ENCODE measurements at regions not wholly inside any gene's neighbourhood (a gene's known extent, or its start where the extent isn't known, plus 50 kb on each side); places are given as distances from the start of the nearest gene placed in this dataset.

DNA sequence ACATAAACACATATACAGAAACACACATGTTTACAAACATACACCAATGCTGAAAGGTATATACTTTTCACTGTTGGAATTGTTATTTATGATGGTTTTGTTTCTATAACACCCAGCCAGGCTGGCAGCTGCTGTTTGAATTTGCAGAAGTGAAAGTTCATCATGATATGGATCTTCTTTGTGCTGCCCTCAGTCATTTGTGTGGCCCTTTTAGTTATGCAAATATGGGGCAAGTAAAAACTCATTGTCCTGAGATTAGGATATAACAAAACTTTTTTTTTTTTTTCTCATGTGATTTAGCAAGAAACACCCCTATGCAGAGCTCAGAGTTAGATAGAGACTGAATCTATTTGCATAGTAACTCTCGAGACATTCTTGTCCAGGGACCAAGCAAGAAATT lies 714.1 kb downstream of the KCNJ3 start:
- peaks cover 14% of the 10 kb centered on the region; the same call in 1 of the 2 replicates for H3K4me1 ChIP-seq (ENCODE audit: insufficient read depth)
- no peak overlapping the region for H3K27ac ChIP-seq (ENCODE audit: low read depth)
- H3K9me2 ChIP-seq (ENCODE audit: insufficient read depth): no peaks in the 10 kb centered on the region
- no peak overlapping the region for H2AFZ ChIP-seq
- Mint-ChIP-seq H3K9me3 (peaks cover 17% of the 10 kb centered on the region), H3K4me1 (peaks cover 11% of the 10 kb centered on the region), H3K27me3 (ENCODE audit: insufficient read depth, low read depth, poor library complexity) (peaks cover 6% of the 10 kb centered on the region), H3K27ac (no peak overlapping the region), H3K36me3 (ENCODE audit: low read depth) (peaks cover 17% of the 10 kb centered on the region; the same call in 2 of the 3 replicates), H3K4me3 (no peak overlapping the region)
- no peaks in the 10 kb centered on the region for H4K20me1 ChIP-seq (replicated peaks; ENCODE audit: insufficient read depth)
- H3K79me2 ChIP-seq (replicated peaks; ENCODE audit: insufficient read depth): no peaks in the 10 kb centered on the region
- H3K27me3 ChIP-seq (ENCODE audit: insufficient read depth): peaks cover 8% of the 10 kb centered on the region
- ATAC-seq (no peak; the same call in 1 of the 3 replicates), DNase-seq (ENCODE audit: low spot score) (peak; percentile 16)
- no peaks in the 10 kb centered on the region; the same call in 1 of the 2 replicates for H3F3A ChIP-seq (replicated peaks; ENCODE audit: low read depth)
- no peak overlapping the region for H3K4me3 ChIP-seq
- TF ChIP-seq EZH2phosphoT487 (IDR thresholded peaks at IDR 0.05; ENCODE audit: unreplicated experiment) (no peak), ETS1 (IDR thresholded peaks at IDR 0.05) (no peak), JUNB (IDR thresholded peaks at IDR 0.05; ENCODE audit: unreplicated experiment) (no peak), CREB1 (CRISPR knock-in tag; IDR thresholded peaks at IDR 0.05; ENCODE audit: low read depth) (no peak), ZNF331 (CRISPR knock-in tag; IDR thresholded peaks at IDR 0.05; ENCODE audit: low read depth) (no peak), NANOG (IDR thresholded peaks at IDR 0.05; ENCODE audit: borderline replicate concordance) (no peak), EZH2 (IDR thresholded peaks at IDR 0.05; ENCODE audit: low read depth, unreplicated experiment) (no peak), REST (IDR thresholded peaks at IDR 0.05; ENCODE audit: unreplicated experiment) (no peak), ZNF114 (CRISPR knock-in tag; IDR thresholded peaks at IDR 0.05) (no peak), POLR2AphosphoS5 (IDR thresholded peaks at IDR 0.05; ENCODE audit: low read depth) (no peak), STAT1 (IDR thresholded peaks at IDR 0.05; ENCODE audit: unreplicated experiment) (no peak)
- TF ChIP-seq, protein P1, sequence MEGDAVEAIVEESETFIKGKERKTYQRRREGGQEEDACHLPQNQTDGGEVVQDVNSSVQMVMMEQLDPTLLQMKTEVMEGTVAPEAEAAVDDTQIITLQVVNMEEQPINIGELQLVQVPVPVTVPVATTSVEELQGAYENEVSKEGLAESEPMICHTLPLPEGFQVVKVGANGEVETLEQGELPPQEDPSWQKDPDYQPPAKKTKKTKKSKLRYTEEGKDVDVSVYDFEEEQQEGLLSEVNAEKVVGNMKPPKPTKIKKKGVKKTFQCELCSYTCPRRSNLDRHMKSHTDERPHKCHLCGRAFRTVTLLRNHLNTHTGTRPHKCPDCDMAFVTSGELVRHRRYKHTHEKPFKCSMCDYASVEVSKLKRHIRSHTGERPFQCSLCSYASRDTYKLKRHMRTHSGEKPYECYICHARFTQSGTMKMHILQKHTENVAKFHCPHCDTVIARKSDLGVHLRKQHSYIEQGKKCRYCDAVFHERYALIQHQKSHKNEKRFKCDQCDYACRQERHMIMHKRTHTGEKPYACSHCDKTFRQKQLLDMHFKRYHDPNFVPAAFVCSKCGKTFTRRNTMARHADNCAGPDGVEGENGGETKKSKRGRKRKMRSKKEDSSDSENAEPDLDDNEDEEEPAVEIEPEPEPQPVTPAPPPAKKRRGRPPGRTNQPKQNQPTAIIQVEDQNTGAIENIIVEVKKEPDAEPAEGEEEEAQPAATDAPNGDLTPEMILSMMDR (conservative IDR thresholded peaks at IDR 0.05; ENCODE audit: low read depth in 2 of 2): no peak
- TF ChIP-seq, protein P2, sequence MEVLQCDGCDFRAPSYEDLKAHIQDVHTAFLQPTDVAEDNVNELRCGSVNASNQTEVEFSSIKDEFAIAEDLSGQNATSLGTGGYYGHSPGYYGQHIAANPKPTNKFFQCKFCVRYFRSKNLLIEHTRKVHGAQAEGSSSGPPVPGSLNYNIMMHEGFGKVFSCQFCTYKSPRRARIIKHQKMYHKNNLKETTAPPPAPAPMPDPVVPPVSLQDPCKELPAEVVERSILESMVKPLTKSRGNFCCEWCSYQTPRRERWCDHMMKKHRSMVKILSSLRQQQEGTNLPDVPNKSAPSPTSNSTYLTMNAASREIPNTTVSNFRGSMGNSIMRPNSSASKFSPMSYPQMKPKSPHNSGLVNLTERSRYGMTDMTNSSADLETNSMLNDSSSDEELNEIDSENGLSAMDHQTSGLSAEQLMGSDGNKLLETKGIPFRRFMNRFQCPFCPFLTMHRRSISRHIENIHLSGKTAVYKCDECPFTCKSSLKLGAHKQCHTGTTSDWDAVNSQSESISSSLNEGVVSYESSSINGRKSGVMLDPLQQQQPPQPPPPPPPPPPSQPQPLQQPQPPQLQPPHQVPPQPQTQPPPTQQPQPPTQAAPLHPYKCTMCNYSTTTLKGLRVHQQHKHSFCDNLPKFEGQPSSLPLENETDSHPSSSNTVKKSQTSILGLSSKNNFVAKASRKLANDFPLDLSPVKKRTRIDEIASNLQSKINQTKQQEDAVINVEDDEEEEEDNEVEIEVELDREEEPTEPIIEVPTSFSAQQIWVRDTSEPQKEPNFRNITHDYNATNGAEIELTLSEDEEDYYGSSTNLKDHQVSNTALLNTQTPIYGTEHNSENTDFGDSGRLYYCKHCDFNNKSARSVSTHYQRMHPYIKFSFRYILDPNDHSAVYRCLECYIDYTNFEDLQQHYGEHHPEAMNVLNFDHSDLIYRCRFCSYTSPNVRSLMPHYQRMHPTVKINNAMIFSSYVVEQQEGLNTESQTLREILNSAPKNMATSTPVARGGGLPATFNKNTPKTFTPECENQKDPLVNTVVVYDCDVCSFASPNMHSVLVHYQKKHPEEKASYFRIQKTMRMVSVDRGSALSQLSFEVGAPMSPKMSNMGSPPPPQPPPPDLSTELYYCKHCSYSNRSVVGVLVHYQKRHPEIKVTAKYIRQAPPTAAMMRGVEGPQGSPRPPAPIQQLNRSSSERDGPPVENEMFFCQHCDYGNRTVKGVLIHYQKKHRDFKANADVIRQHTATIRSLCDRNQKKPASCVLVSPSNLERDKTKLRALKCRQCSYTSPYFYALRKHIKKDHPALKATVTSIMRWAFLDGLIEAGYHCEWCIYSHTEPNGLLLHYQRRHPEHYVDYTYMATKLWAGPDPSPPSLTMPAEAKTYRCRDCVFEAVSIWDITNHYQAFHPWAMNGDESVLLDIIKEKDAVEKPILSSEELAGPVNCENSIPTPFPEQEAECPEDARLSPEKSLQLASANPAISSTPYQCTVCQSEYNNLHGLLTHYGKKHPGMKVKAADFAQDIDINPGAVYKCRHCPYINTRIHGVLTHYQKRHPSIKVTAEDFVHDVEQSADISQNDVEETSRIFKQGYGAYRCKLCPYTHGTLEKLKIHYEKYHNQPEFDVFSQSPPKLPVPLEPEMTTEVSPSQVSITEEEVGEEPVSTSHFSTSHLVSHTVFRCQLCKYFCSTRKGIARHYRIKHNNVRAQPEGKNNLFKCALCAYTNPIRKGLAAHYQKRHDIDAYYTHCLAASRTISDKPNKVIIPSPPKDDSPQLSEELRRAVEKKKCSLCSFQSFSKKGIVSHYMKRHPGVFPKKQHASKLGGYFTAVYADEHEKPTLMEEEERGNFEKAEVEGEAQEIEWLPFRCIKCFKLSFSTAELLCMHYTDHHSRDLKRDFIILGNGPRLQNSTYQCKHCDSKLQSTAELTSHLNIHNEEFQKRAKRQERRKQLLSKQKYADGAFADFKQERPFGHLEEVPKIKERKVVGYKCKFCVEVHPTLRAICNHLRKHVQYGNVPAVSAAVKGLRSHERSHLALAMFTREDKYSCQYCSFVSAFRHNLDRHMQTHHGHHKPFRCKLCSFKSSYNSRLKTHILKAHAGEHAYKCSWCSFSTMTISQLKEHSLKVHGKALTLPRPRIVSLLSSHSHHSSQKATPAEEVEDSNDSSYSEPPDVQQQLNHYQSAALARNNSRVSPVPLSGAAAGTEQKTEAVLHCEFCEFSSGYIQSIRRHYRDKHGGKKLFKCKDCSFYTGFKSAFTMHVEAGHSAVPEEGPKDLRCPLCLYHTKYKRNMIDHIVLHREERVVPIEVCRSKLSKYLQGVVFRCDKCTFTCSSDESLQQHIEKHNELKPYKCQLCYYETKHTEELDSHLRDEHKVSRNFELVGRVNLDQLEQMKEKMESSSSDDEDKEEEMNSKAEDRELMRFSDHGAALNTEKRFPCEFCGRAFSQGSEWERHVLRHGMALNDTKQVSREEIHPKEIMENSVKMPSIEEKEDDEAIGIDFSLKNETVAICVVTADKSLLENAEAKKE (CRISPR knock-in tag; IDR thresholded peaks at IDR 0.05): no peak
- H3K4me2 ChIP-seq: peak overlapping the region; percentile 22
- H3K36me3 ChIP-seq (ENCODE audit: insufficient read depth): no peaks in the 10 kb centered on the region; the same call in 1 of the 2 replicates

Data from GM23338 (cell line).